ENCODE measurements at regions not wholly inside any gene's neighbourhood (a gene's known extent, or its start where the extent isn't known, plus 50 kb on each side); places are given as distances from the start of the nearest gene placed in this dataset.

- no peak for DNase-seq
These were observed 60.3 kb upstream of the SLC27A6 start for GRCh38 chr5:128904805-128905567.

- peak; percentile 74 for DNase-seq
These were observed 59.6 kb upstream of the SLC27A6 start for GRCh38 chr5:128905568-128906110.

GRCh38 chr5:128913551-128913950 lies 51.7 kb upstream of the SLC27A6 start:
- DNase-seq = no peak
